ENCODE measurements at regions not wholly inside any gene's neighbourhood (a gene's known extent, or its start where the extent isn't known, plus 50 kb on each side); places are given as distances from the start of the nearest gene placed in this dataset.

GRCh38 chr11:134554106-134554505 is 142.1 kb upstream of the B3GAT1 start:
- no peak for FAIRE-seq

More at GRCh38 chr11:134554106-134554505, 142.1 kb upstream of the B3GAT1 start:
- Histone ChIP-seq H4K20me1 (replicated peaks; ENCODE audit: control insufficient read depth, insufficient read depth, low read length) (no peaks in the 10 kb centered on the region), H3K9ac (ENCODE audit: insufficient read depth in 1 of 2, low read depth in 2 of 2, low read length in 2 of 2) (no peak overlapping the region), H3K27me3 (ENCODE audit: control insufficient read depth in 2 of 2, insufficient read depth in 2 of 2, low read length in 2 of 2) (peaks cover 0 to 7% of the 10 kb centered on the region in 2 experiments; a peak in 2 of 5 replicates), H3K79me2 (ENCODE audit: control insufficient read depth, insufficient read depth, low read length) (no peaks in the 10 kb centered on the region), H3K9me1 (ENCODE audit: control insufficient read depth, insufficient read depth, low read length) (no peaks in the 10 kb centered on the region), H3K4me1 (replicated peaks in 1 of 2; ENCODE audit: control insufficient read depth in 2 of 2, insufficient read depth in 2 of 2, low read length in 2 of 2) (no peaks in the 10 kb centered on the region), H2AFZ (ENCODE audit: low read depth, low read length) (no peak overlapping the region), H3K36me3 (ENCODE audit: control insufficient read depth, insufficient read depth, low read length) (no peaks in the 10 kb centered on the region), H3K4me2 (ENCODE audit: insufficient read depth, low read length) (no peak overlapping the region), H3K27ac (ENCODE audit: extremely low read depth, low read depth, low read length) (no peak overlapping the region), H3K9me3 (replicated peaks; ENCODE audit: control insufficient read depth, insufficient read depth, low read depth, low read length) (no peaks in the 10 kb centered on the region), H3K4me3 (no peak overlapping the region)
- ChIA-PET CTCF (ENCODE audit: low intra/inter-chr PET ratio) (no interaction called here), POLR2A (no interaction called here)
- in situ Hi-C loops (cut with MboI) (no loop called here), intact Hi-C loops (cut with micrococcal nuclease) (no loop called here)
- TF ChIP-seq ZNF639 (CRISPR knock-in tag; conservative IDR thresholded peaks at IDR 0.05 in 1 of 2, IDR thresholded peaks at IDR 0.05 in 1 of 2) (no peak), PHF20 (IDR thresholded peaks at IDR 0.05; ENCODE audit: partially characterized antibody) (no peak), GATA2 (CRISPR knock-in tag; IDR thresholded peaks at IDR 0.05) (no peak), RUNX1 (IDR thresholded peaks at IDR 0.05; ENCODE audit: low read depth) (no peak), ZNF408 (CRISPR knock-in tag; IDR thresholded peaks at IDR 0.05; ENCODE audit: low read depth) (no peak), RAD51 (IDR thresholded peaks at IDR 0.05; ENCODE audit: borderline replicate concordance, low read depth) (no peak), SP1 (CRISPR knock-in tag; IDR thresholded peaks at IDR 0.05) (no peak), CGGBP1 (CRISPR knock-in tag; IDR thresholded peaks at IDR 0.05) (no peak), NFYB (IDR thresholded peaks at IDR 0.05; ENCODE audit: extremely low read depth, insufficient read length) (no peak), THRB (CRISPR knock-in tag; conservative IDR thresholded peaks at IDR 0.05) (no peak), ZKSCAN3 (CRISPR knock-in tag; IDR thresholded peaks at IDR 0.05) (no peak), NEUROD1 (IDR thresholded peaks at IDR 0.05; ENCODE audit: borderline replicate concordance, low read depth, low read length, partially characterized antibody) (no peak), PATZ1 (CRISPR knock-in tag; IDR thresholded peaks at IDR 0.05; ENCODE audit: borderline replicate concordance) (no peak), ZBTB8A (IDR thresholded peaks at IDR 0.05; ENCODE audit: partially characterized antibody) (no peak), ETV1 (tag; conservative IDR thresholded peaks at IDR 0.05; ENCODE audit: low read depth) (no peak), NR2F6 (CRISPR knock-in tag; IDR thresholded peaks at IDR 0.05) (no peak), ZNF699 (CRISPR knock-in tag; IDR thresholded peaks at IDR 0.05; ENCODE audit: insufficient replicate concordance) (no peak), HDAC3 (IDR thresholded peaks at IDR 0.05; ENCODE audit: borderline replicate concordance, partially characterized antibody) (no peak), PCBP1 (IDR thresholded peaks at IDR 0.05; ENCODE audit: low read depth, low read length, poor library complexity, severe bottlenecking) (no peak), MCM7 (IDR thresholded peaks at IDR 0.05) (no peak)
- ATAC-seq (no peak), DNase-seq (ENCODE audit: extremely low read depth in 1 of 4, low spot score in 3 of 4) (no peak)
- no TSS peak for BruUV-seq (replicated peaks)
- 0% methylated on average over 6 of the region's 6 CpGs for WGBS (ENCODE audit: insufficient coverage, low coverage, missing lambda C conversion rate)
